ENCODE measurements at regions not wholly inside any gene's neighbourhood (a gene's known extent, or its start where the extent isn't known, plus 50 kb on each side); places are given as distances from the start of the nearest gene placed in this dataset.

DNA sequence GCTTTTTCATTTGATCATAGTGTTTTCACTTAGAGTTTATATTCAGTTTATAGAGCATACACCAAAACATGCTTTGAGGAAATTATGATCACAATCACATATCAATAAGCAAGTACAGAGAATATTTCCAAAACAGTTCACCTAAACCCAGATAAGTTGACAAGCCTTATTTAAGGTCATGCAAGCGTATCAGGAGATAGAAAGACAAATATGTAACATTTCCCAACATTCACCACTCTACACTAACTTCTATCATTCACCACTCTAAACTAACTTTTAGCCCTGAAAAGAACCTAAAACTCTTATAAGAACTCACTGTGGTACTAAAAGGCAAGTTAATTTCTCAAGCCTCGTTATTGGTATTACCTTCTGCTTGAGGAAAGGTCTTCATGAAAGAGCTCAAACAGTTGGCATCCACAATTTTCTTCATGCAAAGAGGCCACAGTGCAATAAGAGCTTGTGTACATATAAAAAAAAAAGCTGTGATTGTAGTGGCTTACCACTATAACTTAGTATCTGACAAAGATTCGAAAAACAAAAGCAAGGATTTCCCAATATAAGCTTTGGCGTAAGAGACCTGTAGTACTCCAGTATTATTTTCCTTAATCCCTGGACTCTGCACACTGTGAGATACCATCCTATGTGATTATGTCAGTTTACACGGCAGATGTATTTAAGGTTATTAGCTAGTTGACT, 903.3 kb downstream of the STIM2 start:
- TF ChIP-seq, protein P1, sequence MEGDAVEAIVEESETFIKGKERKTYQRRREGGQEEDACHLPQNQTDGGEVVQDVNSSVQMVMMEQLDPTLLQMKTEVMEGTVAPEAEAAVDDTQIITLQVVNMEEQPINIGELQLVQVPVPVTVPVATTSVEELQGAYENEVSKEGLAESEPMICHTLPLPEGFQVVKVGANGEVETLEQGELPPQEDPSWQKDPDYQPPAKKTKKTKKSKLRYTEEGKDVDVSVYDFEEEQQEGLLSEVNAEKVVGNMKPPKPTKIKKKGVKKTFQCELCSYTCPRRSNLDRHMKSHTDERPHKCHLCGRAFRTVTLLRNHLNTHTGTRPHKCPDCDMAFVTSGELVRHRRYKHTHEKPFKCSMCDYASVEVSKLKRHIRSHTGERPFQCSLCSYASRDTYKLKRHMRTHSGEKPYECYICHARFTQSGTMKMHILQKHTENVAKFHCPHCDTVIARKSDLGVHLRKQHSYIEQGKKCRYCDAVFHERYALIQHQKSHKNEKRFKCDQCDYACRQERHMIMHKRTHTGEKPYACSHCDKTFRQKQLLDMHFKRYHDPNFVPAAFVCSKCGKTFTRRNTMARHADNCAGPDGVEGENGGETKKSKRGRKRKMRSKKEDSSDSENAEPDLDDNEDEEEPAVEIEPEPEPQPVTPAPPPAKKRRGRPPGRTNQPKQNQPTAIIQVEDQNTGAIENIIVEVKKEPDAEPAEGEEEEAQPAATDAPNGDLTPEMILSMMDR (conservative IDR thresholded peaks at IDR 0.05), result no peak
- TF ChIP-seq EZH2 (IDR thresholded peaks at IDR 0.05; ENCODE audit: low read depth), result no peak
